Stomach (tissue), 4 donors: ENCODE measurements at regions not wholly inside any gene's neighbourhood (a gene's known extent, or its start where the extent isn't known, plus 50 kb on each side); places are given as distances from the start of the nearest gene placed in this dataset.

Source experiments
- CTCF ChIP-seq, 7 experiments: fragments of 450-650 bp in 4 of 7; fragments of 200-600 bp in 3 of 7; sonication (generic) in 3 of 7; IDR thresholded peaks; one replicate each; pipeline ENCODE4 v1.5.1; 2016 to 2019; ENCODE audit warnings: antibody characterized with exemption in 7 of 7, control low read depth in 2 of 7, mild to moderate bottlenecking in 1 of 7
- EP300 ChIP-seq: sonication (generic); formaldehyde crosslinking; IDR thresholded peaks from one replicate; pipeline ENCODE4 v1.6.1; 2017; ENCODE audit warnings: antibody characterized with exemption
- POLR2A ChIP-seq, 4 donors: fragments of 450-650 bp; IDR thresholded peaks; one replicate each; pipeline ENCODE4 v1.6.1; 2016; ENCODE audit warnings: antibody characterized with exemption in 4 of 4, control low read depth in 2 of 4, mild to moderate bottlenecking in 1 of 4, moderate library complexity in 1 of 4
- POLR2AphosphoS5 ChIP-seq, 3 donors: sonication (generic); formaldehyde crosslinking; IDR thresholded peaks; one replicate each; pipeline ENCODE4 v1.6.1; 2016; ENCODE audit warnings: antibody characterized with exemption in 3 of 3

- TF ChIP-seq CTCF (IDR thresholded peaks at IDR 0.05): no peak
- no peak for TF ChIP-seq POLR2A (IDR thresholded peaks at IDR 0.05)
- no peak for TF ChIP-seq EP300
- TF ChIP-seq POLR2AphosphoS5 (IDR thresholded peaks at IDR 0.05): no peak
Observed at GRCh38 chr1:96357141-96357765, 364.3 kb upstream of the PTBP2 start.
